SK-N-SH (cell line): ENCODE measurements at regions not wholly inside any gene's neighbourhood (a gene's known extent, or its start where the extent isn't known, plus 50 kb on each side); places are given as distances from the start of the nearest gene placed in this dataset.

ENCODE experiments used
- CHD2 ChIP-seq: fragments of 150-350 bp; IDR thresholded peaks from 2 replicates; pipeline ENCODE4 v1.6.1; 2018; ENCODE audit warnings: low read length; ENCODE audit not compliant: partially characterized antibody
- EP300 ChIP-seq, 2 experiments: IDR thresholded peaks; 2 replicates each; pipeline versions ENCODE4 v1.4.0 to v1.6.1; 2012; ENCODE audit warnings: borderline replicate concordance in 1 of 2, low read depth in 1 of 2, low read length in 1 of 2
- MXI1 ChIP-seq: IDR thresholded peaks from 2 replicates; pipeline ENCODE4 v1.6.1; 2012; ENCODE audit warnings: mild to moderate bottlenecking, low read depth, low read length, improper control_type of control experiment
- NFIC ChIP-seq: IDR thresholded peaks from 2 replicates; pipeline ENCODE4 v1.4.0; 2012; ENCODE audit warnings: borderline replicate concordance

DNA sequence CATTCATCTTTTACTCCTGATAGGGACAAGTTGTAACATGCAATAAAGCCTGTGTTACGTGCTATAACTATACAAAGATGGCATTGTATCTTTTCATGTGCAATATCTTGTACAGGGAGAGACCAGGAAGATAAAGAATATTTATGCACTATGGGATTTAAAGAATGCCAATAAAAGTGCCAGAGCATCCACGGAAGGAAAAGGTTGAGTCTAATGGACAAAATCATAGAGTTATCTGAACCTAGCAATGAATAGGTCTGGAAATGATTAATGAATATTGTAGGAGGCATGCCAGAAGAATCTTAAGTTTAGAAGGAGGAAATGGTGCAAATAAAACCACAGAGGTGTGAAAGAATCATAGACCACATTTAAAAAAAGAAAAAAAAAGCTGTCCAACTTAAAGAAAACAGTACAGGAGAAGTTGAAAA is 263.9 kb downstream of the KCNC2 start:
- TF ChIP-seq NFIC, result no peak
- no peak for TF ChIP-seq EP300 (IDR thresholded peaks at IDR 0.05; ENCODE audit: borderline replicate concordance in 1 of 2, low read depth in 1 of 2, low read length in 1 of 2)
- no peak for TF ChIP-seq CHD2
- no peak for TF ChIP-seq MXI1
